ENCODE measurements at regions not wholly inside any gene's neighbourhood (a gene's known extent, or its start where the extent isn't known, plus 50 kb on each side); places are given as distances from the start of the nearest gene placed in this dataset.

DNA sequence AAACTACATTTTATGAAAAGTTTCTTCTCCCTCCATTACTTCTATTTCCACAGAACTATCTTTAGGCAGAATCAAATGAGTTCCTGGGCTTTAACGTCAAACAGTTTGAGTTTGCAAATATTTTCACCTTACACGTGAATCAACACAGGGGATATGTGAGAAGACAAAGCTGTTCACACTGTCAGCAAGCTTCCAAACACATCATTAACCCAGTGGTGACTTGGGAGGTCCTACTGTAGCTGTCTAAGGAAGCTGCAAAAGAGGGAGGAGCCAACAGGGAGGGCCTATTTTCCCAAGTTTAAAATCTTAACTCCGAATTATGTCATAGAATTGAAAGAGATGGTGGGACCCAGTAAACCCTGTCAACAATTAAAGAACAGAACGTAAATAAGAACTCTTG, 337.8 kb upstream of the DNAJC19 start:
- TF ChIP-seq, protein P1, sequence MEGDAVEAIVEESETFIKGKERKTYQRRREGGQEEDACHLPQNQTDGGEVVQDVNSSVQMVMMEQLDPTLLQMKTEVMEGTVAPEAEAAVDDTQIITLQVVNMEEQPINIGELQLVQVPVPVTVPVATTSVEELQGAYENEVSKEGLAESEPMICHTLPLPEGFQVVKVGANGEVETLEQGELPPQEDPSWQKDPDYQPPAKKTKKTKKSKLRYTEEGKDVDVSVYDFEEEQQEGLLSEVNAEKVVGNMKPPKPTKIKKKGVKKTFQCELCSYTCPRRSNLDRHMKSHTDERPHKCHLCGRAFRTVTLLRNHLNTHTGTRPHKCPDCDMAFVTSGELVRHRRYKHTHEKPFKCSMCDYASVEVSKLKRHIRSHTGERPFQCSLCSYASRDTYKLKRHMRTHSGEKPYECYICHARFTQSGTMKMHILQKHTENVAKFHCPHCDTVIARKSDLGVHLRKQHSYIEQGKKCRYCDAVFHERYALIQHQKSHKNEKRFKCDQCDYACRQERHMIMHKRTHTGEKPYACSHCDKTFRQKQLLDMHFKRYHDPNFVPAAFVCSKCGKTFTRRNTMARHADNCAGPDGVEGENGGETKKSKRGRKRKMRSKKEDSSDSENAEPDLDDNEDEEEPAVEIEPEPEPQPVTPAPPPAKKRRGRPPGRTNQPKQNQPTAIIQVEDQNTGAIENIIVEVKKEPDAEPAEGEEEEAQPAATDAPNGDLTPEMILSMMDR (IDR thresholded peaks at IDR 0.05): no peak
- no peak for TF ChIP-seq POLR2A (IDR thresholded peaks at IDR 0.05)

Data from heart left ventricle (tissue), 13 donors.